ENCODE measurements at regions not wholly inside any gene's neighbourhood (a gene's known extent, or its start where the extent isn't known, plus 50 kb on each side); places are given as distances from the start of the nearest gene placed in this dataset.

GRCh38 chr10:36446881-36447280 is 678.5 kb upstream of the ANKRD30A start:
- H3K4me1 ChIP-seq (ENCODE audit: control insufficient read depth, insufficient read depth, low read length), result no peaks in the 10 kb centered on the region
- H3K4me2 ChIP-seq (ENCODE audit: control insufficient read depth, insufficient read depth), result no peak overlapping the region
- H3K4me3 ChIP-seq, result no peak overlapping the region
- TF ChIP-seq IKZF2 (IDR thresholded peaks at IDR 0.05), result no peak
- H4K20me1 ChIP-seq (ENCODE audit: control insufficient read depth, insufficient read depth), result no peaks in the 10 kb centered on the region
- ATAC-seq (no peak), FAIRE-seq (no peak), DNase-seq (ENCODE audit: low read depth, low spot score) (no peak)
- CTCF ChIA-PET, result no interaction called here
- no peaks in the 10 kb centered on the region for H3K27me3 ChIP-seq (replicated peaks in 1 of 2; ENCODE audit: control insufficient read depth in 2 of 2, insufficient read depth in 2 of 2, low read length in 1 of 2)
- H3K27ac ChIP-seq (ENCODE audit: control insufficient read depth, insufficient read depth), result no peak overlapping the region
- RAD21 ChIA-PET (ENCODE audit: unreplicated experiment), result no interaction called here
- in situ Hi-C loops (cut with MboI) (no loop called here), intact Hi-C loops (cut with micrococcal nuclease; ENCODE audit: unreplicated experiment) (no loop called here)
- H3K36me3 ChIP-seq (ENCODE audit: control insufficient read depth in 2 of 2, insufficient read depth in 2 of 2, low read length in 1 of 2), result no peaks in the 10 kb centered on the region
- H3K9me3 ChIP-seq (replicated peaks; ENCODE audit: control insufficient read depth, insufficient read depth, low read length), result no peaks in the 10 kb centered on the region
- no peaks in the 10 kb centered on the region for H3K79me2 ChIP-seq (ENCODE audit: control insufficient read depth, insufficient read depth, low read length)
- POLR2A ChIA-PET, result no interaction called here
- no peak overlapping the region for H3K9ac ChIP-seq (ENCODE audit: control insufficient read depth, insufficient read depth, low read length)
- H2AFZ ChIP-seq (ENCODE audit: control insufficient read depth, low read depth, low read length), result no peak overlapping the region
- SMC1A ChIA-PET (ENCODE audit: uncharacterized antibody, unreplicated experiment), result interaction anchor here (0.5 kb wide), 1 partner anchor 152 kb away, joined by 3 read pairs; no protein-coding TSS in a partner anchor
- 19% methylated on average over 8 of the region's 8 CpGs for WGBS (ENCODE audit: insufficient coverage, insufficient replicate concordance, low lambda C conversion rate, missing lambda C conversion rate)
- BruUV-seq (replicated peaks), result no TSS peak

GRCh38 chr10:36443233-36443632 is 682.2 kb upstream of the ANKRD30A start:
- no peak overlapping the region for H3K4me2 ChIP-seq (ENCODE audit: control insufficient read depth, insufficient read depth)
- no peaks in the 10 kb centered on the region for H3K79me2 ChIP-seq (ENCODE audit: control insufficient read depth, insufficient read depth, low read length)
- no peaks in the 10 kb centered on the region for H3K9me3 ChIP-seq (replicated peaks; ENCODE audit: control insufficient read depth, insufficient read depth, low read length)
- H3K36me3 ChIP-seq (ENCODE audit: control insufficient read depth in 2 of 2, insufficient read depth in 2 of 2, low read length in 1 of 2), result no peaks in the 10 kb centered on the region
- ChIA-PET SMC1A (ENCODE audit: uncharacterized antibody, unreplicated experiment) (no interaction called here), POLR2A (no interaction called here), CTCF (no interaction called here), RAD21 (ENCODE audit: unreplicated experiment) (no interaction called here)
- FAIRE-seq (no peak), ATAC-seq (no peak), DNase-seq (ENCODE audit: low read depth, low spot score) (no peak)
- no peak overlapping the region for H2AFZ ChIP-seq (ENCODE audit: control insufficient read depth, low read depth, low read length)
- intact Hi-C loops (cut with micrococcal nuclease; ENCODE audit: unreplicated experiment) (no loop called here), in situ Hi-C loops (cut with MboI) (no loop called here)
- H3K9ac ChIP-seq (ENCODE audit: control insufficient read depth, insufficient read depth, low read length), result no peak overlapping the region
- H3K27ac ChIP-seq (ENCODE audit: control insufficient read depth, insufficient read depth), result no peak overlapping the region
- no peak overlapping the region for H3K4me3 ChIP-seq
- H3K27me3 ChIP-seq (replicated peaks in 1 of 2; ENCODE audit: control insufficient read depth in 2 of 2, insufficient read depth in 2 of 2, low read length in 1 of 2), result no peaks in the 10 kb centered on the region
- no TSS peak for BruUV-seq (replicated peaks)
- no peaks in the 10 kb centered on the region for H3K4me1 ChIP-seq (ENCODE audit: control insufficient read depth, insufficient read depth, low read length)
- H4K20me1 ChIP-seq (ENCODE audit: control insufficient read depth, insufficient read depth), result no peaks in the 10 kb centered on the region
- TF ChIP-seq HSF1 (IDR thresholded peaks at IDR 0.05; ENCODE audit: low read depth, low read length), result no peak
- TF ChIP-seq MLLT1 (IDR thresholded peaks at IDR 0.05), result no peak
- no peak for TF ChIP-seq RFX5 (IDR thresholded peaks at IDR 0.05; ENCODE audit: low read depth, low read length)
- no peak for TF ChIP-seq WRNIP1 (IDR thresholded peaks at IDR 0.05; ENCODE audit: borderline replicate concordance, low read depth, low read length)
- TF ChIP-seq E2F4 (IDR thresholded peaks at IDR 0.05; ENCODE audit: low read depth, low read length), result no peak
- no peak for TF ChIP-seq EZH2 (IDR thresholded peaks at IDR 0.05; ENCODE audit: borderline replicate concordance, control insufficient read depth, low read depth, low read length)
- TF ChIP-seq ZNF274 (IDR thresholded peaks at IDR 0.05; ENCODE audit: insufficient read depth, insufficient read length), result no peak
- no peak for TF ChIP-seq ZNF24 (IDR thresholded peaks at IDR 0.05)
- no peak for TF ChIP-seq ZBTB40 (IDR thresholded peaks at IDR 0.05; ENCODE audit: borderline replicate concordance)
- no peak for TF ChIP-seq BMI1 (IDR thresholded peaks at IDR 0.05; ENCODE audit: borderline replicate concordance)
